Head of caudate nucleus (tissue), 42 donors: ENCODE measurements at regions not wholly inside any gene's neighbourhood (a gene's known extent, or its start where the extent isn't known, plus 50 kb on each side); places are given as distances from the start of the nearest gene placed in this dataset.

Experiments
- DNase-seq, 42 donors: peaks; one replicate each; pipeline versions ENCODE4 v3.0.0 to v3.0.0-alpha.2; 2020 to 2021; ENCODE audit warnings: mixed read lengths in 7 of 42
- intact Hi-C: fragments of 100-400 bp; cut with DNase I; formaldehyde crosslinking; loops from one replicate; pipeline ENCODE4 v1.15.0; 2022

DNA sequence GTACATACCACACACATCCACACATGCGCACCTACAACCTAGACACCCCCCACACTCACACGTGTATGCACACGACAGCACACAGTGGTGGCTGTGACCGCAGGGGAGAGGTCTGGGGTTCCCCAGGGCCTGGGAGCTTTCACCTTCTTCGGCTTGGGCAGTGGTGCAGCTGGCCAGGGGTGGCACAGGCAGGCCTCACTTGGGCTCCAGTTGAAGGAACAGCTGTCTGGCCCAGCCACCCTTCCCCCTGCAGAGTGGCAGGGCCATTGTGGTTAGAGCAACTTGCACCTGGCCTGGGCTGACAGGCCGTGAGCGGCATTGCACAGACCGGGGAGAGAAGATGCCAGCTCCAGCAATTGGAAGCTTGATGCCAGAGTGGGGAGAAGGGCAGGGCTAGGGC is 114.5 kb upstream of the GSE1 start:
- intact Hi-C loops, result no loop called here
- no peak for DNase-seq

DNA sequence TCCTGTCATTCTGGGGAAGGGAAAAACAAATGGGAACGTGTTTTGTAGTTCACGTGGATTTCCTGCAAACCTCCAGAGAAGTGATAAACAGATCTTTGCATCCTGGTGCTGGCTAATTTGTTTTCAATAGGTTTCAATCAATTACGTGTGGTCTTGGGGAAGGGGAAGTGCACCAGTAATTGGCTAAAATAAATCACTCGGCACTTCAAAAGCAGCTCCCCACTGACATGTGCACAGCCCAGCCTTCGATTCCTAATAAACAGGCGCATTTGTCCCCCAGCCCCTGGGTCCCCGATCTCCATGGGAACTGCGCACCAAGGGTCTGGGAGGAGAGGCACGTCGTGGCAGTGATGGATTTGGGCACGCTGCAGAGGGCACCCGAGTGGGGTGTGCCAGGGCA is 112.9 kb upstream of the GSE1 start:
- DNase-seq, result no peak
- intact Hi-C loops, result no loop called here

DNA sequence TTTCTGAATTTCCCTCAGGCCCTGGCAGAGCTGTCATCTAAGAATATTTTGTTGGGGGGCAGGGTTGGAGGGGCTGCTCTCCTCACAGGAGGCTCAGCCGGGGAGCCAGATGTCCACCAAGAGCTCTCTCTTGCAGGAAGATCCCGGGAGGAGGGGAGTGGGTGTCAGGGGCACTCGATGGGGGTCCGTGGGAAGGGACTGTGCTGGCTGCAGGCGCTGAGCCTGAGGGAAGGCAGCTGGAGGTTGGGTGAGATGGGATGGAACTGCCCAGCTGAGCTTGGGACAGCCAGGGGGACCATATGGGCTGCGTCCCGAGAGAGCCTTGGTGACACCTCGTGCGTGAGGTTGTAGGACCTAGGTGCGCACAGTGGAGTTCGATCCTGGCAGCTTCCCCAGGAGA is 111.2 kb upstream of the GSE1 start:
- intact Hi-C loops, result no loop called here
- no peak for DNase-seq

GRCh38 chr16:85502357-85502756 is 110.8 kb upstream of the GSE1 start:
- intact Hi-C loops, result no loop called here
- DNase-seq, result no peak

- intact Hi-C loops, result no loop called here
Measured at GRCh38 chr16:85503679-85504231, 109.4 kb upstream of the GSE1 start.

GRCh38 chr16:85504242-85504641 is 108.9 kb upstream of the GSE1 start:
- intact Hi-C loops, result no loop called here
- no peak for DNase-seq

More at GRCh38 chr16:85503679-85504231, 109.4 kb upstream of the GSE1 start:
- DNase-seq, result no peak

GRCh38 chr16:85505794-85506634 is 107.1 kb upstream of the GSE1 start:
- no peak for DNase-seq
- intact Hi-C loops, result no loop called here

DNA sequence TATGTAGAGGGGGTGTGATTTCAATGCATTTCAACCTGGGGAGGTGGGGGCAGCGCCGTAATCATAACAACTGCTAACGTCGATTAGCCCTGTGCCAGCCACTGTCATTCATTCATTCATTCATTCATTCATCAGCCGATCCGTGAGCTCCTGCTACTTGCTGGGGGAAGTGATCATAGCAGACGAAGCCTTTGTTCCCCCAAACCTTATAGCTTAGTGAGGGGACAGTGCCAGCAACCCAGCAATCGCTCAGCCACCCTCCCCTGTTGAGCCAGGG is 106.5 kb upstream of the GSE1 start:
- DNase-seq, result no peak
- intact Hi-C loops, result no loop called here

- no peak for DNase-seq
- intact Hi-C loops, result no loop called here
Measured at GRCh38 chr16:85507342-85507741, 105.8 kb upstream of the GSE1 start.

- no peak for DNase-seq
- intact Hi-C loops, result no loop called here
Measured at GRCh38 chr16:85508388-85508787, 104.7 kb upstream of the GSE1 start.

DNA sequence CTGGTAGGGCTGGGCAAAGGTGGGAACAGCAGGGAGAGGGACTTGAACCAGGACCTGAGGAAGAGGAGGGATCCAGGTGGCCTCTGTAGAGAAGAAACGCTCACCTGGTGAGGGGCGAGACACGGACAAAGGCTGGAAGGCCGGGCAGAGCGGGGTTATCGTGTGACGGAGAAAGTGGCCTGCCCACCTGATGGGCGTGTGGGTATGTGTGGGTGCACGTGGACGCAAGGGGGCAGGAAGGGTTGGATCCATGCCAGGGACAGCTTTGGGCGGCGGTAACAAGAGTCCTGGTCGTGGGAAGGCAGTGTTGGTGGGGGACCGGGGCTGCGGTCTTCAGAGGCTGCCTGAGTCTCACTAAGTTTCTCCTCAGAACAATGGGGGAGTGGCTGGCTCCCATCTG is 104.1 kb upstream of the GSE1 start:
- DNase-seq, result no peak
- intact Hi-C loops, result no loop called here

GRCh38 chr16:85510041-85510659 is 103.0 kb upstream of the GSE1 start:
- DNase-seq, result no peak
- intact Hi-C loops, result no loop called here

GRCh38 chr16:85511938-85512807 is 100.9 kb upstream of the GSE1 start:
- no peak for DNase-seq
- intact Hi-C loops, result no loop called here

- intact Hi-C loops, result no loop called here
- no peak for DNase-seq
Measured at GRCh38 chr16:85512808-85513115, 100.4 kb upstream of the GSE1 start.

DNA sequence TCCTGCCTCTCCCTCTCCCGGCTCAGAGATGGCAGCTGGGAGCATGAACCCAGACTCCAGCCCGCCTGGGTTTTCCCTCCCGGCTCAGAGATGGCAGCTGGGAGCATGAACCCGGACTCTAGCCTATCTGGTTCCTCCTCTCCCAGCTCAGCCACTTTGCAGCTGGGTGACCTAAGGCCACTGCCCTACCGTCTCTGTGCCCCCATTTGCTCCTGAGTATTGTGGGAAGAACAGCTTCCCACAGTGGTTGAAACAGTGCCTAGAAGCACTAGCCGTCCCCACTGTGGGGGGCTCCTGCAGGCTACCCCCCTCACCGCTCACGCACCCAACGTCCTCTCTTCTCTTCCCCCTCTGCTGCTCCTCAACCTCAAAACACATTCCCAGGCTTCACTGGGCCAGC is 99.9 kb upstream of the GSE1 start:
- no peak for DNase-seq
- intact Hi-C loops, result no loop called here

- DNase-seq, result no peak
- intact Hi-C loops, result no loop called here
Measured at GRCh38 chr16:85513649-85514048, 99.5 kb upstream of the GSE1 start.

DNA sequence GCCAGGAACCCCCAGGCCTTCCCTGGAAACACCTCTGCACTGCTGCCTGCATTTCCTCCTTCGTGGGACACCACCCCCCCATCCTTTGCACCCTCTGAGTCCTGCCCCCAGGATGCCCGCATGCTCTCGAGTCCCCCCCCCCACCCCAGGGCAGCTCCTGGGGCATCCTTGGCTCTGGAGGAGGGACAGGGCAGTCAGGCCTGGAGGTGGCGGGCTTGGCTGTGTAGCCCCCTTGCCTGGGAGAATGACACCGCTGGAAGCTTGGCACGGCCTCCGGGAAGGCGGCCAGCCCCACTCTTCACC is 98.9 kb upstream of the GSE1 start:
- DNase-seq, result peak in 37 of 42 donors; percentile 11 to 78 (median 50)
- intact Hi-C loops, result no loop called here

GRCh38 chr16:85514598-85515318 is 98.4 kb upstream of the GSE1 start:
- intact Hi-C loops, result no loop called here
- DNase-seq, result peak in 18 of 42 donors; percentile 16 to 61 (median 31)

- intact Hi-C loops, result no loop called here
Measured at GRCh38 chr16:85515319-85515745, 97.8 kb upstream of the GSE1 start.

More at GRCh38 chr16:85515319-85515745, 97.8 kb upstream of the GSE1 start:
- no peak for DNase-seq
